ENCODE measurements at regions not wholly inside any gene's neighbourhood (a gene's known extent, or its start where the extent isn't known, plus 50 kb on each side); places are given as distances from the start of the nearest gene placed in this dataset.
"Not testable (repeated sequence)": the region's sequence is repeated elsewhere in the genome, so short reads cannot be mapped to it uniquely, and the experiment has no call there.

DNA sequence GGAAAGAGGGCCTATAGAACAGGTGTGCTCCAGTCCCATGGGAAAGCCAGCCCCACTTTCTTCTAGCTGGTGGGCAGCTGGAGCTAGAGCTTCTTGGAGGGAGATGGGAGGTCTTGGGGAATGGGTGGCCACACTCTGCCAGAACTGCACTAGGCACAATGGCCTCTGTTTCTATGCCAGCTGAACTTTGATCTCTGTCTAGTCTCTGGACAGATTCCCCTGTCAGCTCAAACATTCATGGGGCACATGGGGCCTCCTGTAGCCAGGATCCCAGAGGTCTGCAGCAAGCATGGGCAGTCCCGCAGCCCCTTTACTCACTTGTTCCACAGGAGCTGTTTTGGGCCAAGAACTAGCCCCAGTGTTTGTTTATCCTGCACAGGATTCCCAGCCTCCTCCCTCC lies 591.3 kb upstream of the HS3ST5 start:
- no peak for DNase-seq (ENCODE audit: low spot score)

GRCh38 chr6:114928731-114929130 lies 585.9 kb upstream of the HS3ST5 start:
- DNase-seq (ENCODE audit: low spot score), result not testable (repeated sequence)

- no peak for DNase-seq (ENCODE audit: low spot score)
Observed at GRCh38 chr6:114906096-114906495, 563.3 kb upstream of the HS3ST5 start.

DNA sequence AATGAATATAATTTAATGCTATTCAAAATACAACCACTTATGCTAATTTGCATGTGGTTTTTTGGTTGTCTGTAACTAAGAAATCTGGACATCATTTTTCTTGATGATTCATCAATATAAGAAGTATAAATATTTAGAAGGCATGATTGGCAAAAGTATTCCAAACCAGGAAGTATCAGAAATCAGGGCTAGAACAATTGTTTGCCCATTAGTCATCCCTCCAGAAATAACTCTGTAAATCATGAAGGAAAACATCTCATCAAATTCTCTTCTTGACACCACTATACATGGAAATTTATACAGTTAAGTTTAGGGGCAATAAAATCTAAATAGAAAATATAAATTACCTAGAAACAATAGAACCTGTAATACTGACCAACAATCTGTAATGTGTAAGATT lies 554.7 kb upstream of the HS3ST5 start:
- no peak for DNase-seq (ENCODE audit: low spot score)

GRCh38 chr6:114892211-114892610 lies 549.4 kb upstream of the HS3ST5 start:
- DNase-seq (ENCODE audit: low spot score), result no peak

DNA sequence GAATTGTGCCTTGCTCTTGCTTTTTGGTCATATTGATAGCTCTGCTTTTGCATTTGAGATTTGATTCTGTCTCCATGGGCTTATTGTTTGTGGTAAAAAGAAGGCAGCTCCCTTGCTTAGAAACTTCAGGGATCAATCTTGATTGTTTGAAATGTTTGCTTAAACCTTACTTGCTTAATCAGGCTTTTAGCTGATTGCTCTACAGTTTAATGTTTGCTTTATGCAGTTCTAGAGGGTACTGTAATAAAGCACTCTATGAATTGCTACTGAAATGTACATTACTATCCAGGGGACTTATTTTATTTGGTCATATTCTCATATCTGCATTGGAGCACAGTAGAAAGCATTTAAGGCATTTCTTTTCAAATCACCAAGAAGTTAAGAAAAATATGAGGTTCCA lies 545.4 kb upstream of the HS3ST5 start:
- DNase-seq (ENCODE audit: low spot score), result no peak

- no peak for DNase-seq (ENCODE audit: low spot score)
Observed at GRCh38 chr6:114886670-114887436, 544.0 kb upstream of the HS3ST5 start.

GRCh38 chr6:114879693-114880092 lies 536.9 kb upstream of the HS3ST5 start:
- no peak for DNase-seq (ENCODE audit: low spot score)

DNA sequence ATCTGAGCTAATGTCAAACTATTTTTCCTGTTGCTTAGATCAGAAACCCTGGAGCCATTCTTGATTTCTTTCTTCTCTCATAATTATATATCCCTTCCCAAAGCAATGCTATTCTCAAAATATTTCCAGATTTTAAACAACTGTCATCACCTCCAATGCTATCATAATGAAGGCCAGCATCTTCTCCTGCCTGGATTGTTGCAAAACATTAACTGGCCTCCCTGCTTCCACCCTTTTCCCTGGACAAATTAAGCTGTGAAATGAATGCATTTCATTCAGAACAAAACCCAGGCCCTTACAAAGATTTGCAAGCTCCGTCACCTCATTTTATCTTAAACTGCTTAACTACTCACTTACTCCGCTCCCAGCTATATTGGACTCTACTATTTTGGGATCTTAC lies 535.3 kb upstream of the HS3ST5 start:
- no peak for DNase-seq (ENCODE audit: low spot score)

DNA sequence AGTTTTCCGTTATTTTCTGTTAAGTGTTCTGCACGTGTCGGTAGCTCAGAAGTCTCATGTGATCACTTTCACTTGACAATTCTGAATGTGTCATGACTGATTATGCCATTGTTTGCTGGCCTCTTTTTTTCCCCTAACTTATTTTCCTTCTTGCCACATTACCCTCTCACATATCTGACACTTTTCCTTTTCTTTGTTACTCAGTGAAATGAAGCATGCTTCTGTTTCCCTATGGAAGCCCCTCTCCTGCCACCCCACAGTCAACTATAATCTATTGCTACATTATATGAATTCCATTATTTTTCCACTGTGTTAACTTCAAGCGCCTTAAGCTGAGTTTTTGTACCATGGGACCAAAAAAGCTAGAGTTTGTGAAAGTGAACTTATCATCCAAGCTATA lies 531.6 kb upstream of the HS3ST5 start:
- no peak for DNase-seq (ENCODE audit: low spot score)

DNA sequence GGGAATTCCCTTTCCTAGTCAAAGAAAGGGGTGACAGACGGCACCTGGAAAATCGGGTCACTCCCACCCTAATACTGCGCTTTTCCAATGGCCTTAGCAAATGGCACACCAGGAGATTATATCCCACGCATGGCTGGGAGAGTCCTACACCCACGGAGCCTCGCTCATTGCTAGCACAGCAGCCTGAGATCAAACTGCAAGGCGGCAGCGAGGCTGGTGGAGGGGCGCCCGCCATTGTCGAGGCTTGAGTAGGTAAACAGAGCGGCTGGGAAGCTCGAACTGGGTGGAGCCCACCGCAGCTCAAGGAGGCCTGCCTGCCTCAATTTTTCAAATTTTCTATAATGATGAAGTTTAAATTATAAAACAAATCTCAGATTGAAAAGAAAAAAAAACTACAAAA lies 522.7 kb upstream of the HS3ST5 start:
- not testable (repeated sequence) for DNase-seq (ENCODE audit: low spot score)

DNA sequence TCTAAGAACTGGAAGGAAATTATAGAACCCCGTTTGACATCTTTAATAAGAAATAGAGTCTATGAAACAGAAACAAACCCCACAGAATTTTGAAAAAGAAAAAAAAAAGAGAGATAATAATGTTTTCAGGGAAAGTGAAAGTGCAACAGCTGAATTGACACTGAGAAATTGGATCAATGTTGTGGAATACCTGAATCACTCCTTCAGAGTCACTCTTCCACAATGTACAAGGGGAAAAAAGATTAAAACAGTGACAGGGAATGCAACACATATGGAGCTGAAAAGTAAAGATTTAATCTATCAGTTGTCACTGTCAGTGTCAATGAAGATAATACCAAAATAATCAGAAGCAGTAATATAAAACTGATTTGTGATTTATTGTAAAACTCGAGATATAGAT lies 520.8 kb upstream of the HS3ST5 start:
- no peak for DNase-seq (ENCODE audit: low spot score)

DNA sequence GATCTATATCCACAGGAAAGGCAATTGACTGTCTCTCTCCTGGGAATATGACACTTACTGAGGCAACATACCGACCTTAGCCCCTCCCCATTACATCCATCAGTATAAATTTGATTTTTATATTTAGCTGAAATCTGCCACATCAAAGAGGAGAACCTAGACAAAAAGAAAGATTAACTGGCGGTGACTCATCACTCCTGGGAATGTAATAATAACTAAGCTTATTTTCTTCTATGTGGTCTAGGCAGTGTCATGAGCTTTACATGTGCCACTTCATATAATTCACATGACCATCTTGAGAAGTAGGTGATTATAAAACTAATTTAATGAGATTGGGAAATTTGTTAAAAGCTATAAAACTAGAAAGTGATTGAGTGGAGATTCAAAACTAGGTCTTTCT lies 520.0 kb upstream of the HS3ST5 start:
- no peak for DNase-seq (ENCODE audit: low spot score)

- DNase-seq (ENCODE audit: low spot score), result no peak
Observed at GRCh38 chr6:114862064-114862463, 519.2 kb upstream of the HS3ST5 start.

DNA sequence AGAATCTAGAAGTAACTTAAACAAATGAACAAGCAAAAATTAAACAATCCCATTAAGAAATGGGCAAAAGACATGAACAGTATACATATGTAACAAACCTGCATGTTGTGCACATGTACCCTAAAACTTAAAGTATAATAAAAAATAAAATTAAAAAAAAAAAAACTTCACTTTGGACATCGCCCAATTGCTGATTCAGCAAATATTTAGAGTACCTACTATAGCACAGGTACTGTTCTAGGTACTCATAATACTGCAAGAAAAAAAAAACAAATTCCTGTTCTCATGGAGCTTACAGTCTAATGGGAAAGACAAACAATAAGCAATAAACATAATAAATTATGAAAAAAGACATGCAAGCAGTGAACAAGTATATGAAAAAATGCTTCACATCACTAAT lies 501.5 kb upstream of the HS3ST5 start:
- no peak for DNase-seq (ENCODE audit: low spot score)

DNA sequence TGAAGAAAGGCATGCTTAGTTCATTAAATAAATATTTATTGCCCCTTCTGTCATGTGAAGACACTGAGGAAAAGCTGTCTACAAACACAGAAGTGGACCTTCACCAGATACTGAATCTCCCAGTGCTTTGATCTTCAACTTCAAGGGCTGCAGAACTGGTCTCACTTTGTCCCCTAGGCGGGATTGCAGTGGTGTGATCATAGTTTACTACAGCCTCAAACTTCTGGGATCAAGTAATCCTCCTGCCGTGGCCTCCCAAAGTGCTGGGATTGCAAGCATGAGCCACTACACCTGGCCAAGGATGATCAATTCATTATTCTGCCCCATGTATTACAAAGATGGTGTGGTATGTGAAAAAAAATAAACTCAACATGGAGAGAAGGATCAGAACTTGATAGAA lies 496.2 kb upstream of the HS3ST5 start:
- no peak for DNase-seq (ENCODE audit: low spot score)

- no peak for DNase-seq (ENCODE audit: low spot score)
Observed at GRCh38 chr6:114833211-114833610, 490.4 kb upstream of the HS3ST5 start.

DNA sequence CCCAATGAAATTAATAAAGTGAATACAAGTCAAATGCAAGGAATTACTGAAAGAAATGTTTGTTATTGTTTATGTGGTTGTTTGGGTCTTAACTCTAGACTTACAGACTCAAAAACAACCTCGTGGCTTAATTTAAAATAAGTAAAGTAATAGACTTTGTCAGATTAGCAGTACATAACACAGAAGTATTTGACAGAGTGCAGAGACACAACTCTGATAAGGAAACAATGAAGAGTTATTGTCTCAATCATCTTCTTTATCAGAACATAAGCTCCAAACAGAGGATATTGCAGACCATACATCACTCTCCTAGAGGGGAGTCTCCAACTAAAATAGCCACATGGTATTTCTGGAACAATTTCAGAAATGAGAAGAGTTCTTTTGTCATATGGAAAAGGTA lies 487.7 kb upstream of the HS3ST5 start:
- no peak for DNase-seq (ENCODE audit: low spot score)

GRCh38 chr6:114827135-114827534 lies 484.3 kb upstream of the HS3ST5 start:
- no peak for DNase-seq (ENCODE audit: low spot score)

GRCh38 chr6:114824409-114824808 lies 481.6 kb upstream of the HS3ST5 start:
- no peak for DNase-seq (ENCODE audit: low spot score)

DNA sequence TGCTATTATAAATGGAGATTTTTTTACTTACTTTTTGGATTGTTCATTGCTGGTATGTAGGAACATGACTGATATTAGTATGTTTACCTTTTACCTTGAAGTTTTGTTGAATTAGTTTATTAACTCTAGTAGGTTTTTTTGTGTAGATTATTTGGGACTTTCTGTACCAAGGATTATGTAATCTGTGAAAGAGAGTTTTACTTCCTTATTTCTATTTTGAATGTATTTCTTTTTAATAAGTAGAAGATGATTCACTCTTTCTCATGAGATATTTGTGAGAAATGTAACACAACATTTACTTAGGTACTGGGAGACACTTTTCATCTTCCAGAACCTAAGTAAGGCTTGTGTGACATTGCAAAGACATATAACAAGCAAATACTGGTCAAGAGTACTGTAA lies 473.9 kb upstream of the HS3ST5 start:
- DNase-seq (ENCODE audit: low spot score), result no peak

- no peak for DNase-seq (ENCODE audit: low spot score)
Observed at GRCh38 chr6:114810468-114810867, 467.6 kb upstream of the HS3ST5 start.

GRCh38 chr6:114805426-114805825 lies 462.6 kb upstream of the HS3ST5 start:
- DNase-seq (ENCODE audit: low spot score), result not testable (repeated sequence)

DNA sequence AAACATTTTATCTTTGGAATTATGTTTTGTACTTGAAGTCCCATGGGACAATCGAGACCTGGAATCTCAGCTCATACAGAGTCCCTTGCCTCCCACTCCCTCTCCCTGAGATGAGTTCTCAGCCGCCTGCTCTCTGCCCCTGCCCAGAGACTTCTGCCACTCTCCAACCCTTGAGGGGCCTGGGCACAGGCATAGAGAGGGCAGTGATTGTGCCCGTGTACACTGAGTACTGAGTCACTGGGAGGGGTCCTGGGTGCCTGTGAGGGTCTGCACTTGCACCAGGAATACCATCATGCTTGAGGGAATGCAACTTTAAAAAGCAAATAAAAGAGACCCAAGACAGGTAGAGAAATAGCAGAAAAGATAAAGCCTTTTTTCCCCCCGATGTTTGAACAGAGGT lies 453.8 kb upstream of the HS3ST5 start:
- DNase-seq (ENCODE audit: low spot score), result no peak

- no peak for DNase-seq (ENCODE audit: low spot score)
Observed at GRCh38 chr6:114793428-114793827, 450.6 kb upstream of the HS3ST5 start.
